ENCODE measurements at regions not wholly inside any gene's neighbourhood (a gene's known extent, or its start where the extent isn't known, plus 50 kb on each side); places are given as distances from the start of the nearest gene placed in this dataset.
"Not testable (repeated sequence)": the region's sequence is repeated elsewhere in the genome, so short reads cannot be mapped to it uniquely, and the experiment has no call there.

DNA sequence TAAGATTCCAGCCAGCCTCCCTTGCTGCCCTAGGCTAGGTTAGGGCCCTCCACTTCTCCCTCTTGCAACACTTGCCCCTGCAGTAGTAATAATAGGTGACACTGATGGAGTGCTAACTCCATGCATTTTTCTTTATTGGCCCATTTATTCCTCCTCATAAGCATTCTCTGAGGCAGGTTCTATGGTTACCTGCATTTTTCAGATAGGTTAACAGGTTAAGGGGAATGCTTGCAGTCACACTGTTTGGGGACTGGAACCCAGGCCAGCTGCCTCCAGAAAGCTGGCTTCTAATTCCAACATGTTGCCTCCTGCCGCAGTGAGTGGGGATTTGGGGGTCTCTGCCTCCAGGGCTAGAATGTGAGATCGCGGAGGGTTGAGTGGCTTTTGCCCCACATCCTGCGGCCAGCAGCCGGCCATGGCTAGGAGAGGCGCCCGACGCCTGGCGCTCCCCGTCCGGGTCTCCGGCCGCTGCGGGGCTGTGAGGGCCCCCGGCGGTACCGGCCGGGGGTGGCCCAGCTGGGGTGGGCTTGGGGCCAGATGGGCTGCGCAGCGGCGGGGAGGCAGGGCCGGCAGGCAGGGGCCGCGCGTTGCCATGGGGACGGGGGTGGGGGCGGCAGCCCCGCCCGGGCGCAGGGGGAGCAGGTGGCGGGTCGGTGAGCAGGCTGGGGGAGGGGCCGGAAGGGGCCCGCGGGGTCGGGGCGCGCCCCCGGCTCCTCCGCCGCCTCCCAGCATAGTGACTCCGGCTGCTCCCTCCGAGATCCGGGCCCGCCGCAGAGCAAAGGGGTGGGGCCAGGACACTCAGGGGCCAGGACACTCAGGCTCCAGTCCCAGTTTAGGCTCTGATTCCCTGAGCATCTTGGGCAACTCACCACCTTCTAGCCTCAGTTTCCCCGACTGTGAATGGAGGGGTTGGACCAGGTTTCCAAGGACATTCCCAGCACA is 68.4 kb upstream of the SSBP3 start:
- DNase-seq = peak in 2 of 3 experiments; percentile 71 to 80

GRCh38 chr1:54471588-54471987 is 65.4 kb upstream of the SSBP3 start:
- no peak for DNase-seq

DNA sequence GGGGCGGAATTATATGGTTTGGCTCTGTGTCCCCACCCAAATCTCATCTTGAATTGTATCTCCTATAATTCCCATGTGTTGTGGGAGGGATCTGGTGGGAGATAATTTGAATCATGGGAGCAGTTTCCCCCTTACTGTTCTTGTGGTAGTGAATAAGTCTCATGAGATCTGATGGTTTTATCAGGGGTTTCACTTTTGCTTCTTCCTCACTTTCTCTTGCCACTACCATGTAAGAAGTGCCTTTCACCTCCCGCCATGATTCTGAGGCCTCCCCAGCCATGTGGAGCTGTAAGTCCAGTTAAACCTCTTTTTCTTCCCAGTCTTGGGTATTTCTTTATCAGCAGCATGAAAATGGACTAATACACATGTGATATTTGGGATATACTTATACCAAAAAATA is 63.2 kb upstream of the SSBP3 start:
- not testable (repeated sequence) for DNase-seq

DNA sequence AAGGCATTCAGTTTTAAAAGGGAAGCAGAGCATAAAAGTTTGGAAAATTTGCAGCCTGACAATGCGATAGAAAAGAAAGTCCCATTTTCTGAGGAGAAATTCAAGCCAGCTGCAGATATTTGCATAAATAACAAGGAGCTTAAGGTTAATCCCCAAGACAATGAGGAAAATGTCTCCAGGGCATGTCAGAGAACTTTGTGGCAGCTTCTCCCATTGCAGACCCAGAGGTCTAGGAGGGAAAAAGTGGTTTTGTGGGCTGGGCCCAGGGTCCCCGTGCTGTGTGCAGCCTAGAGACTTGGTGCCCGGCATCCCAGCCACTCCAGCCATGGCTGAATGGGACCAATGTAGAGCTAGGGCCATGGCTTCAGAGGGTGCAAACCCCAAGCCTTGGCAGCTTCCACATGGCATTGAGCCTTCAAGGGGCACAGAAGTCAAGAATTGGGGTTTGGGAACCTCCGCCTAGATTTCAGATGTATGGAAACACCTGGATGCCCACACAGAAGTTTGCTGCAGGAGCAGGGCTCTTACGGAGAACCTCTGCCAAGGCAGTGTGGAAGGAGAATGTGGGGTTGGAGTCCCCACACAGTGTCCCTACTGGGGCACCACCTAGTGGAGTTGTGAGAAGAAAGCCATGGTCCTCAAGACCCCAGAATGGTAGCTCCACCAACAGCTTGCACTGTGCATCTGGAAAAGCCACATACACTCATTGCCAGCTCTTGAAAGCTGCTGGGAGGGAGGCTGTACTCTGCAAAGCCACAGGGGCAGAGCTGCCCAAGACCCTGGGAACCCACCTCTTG is 62.3 kb upstream of the SSBP3 start:
- DNase-seq = not testable (repeated sequence)

GRCh38 chr1:54465351-54465811 is 59.2 kb upstream of the SSBP3 start:
- no peak for DNase-seq

GRCh38 chr1:54464477-54465146 is 58.4 kb upstream of the SSBP3 start:
- DNase-seq = peak in 1 of 3 experiments; percentile 32

- DNase-seq = no peak
Measured at GRCh38 chr1:54464031-54464476, 57.9 kb upstream of the SSBP3 start.

DNA sequence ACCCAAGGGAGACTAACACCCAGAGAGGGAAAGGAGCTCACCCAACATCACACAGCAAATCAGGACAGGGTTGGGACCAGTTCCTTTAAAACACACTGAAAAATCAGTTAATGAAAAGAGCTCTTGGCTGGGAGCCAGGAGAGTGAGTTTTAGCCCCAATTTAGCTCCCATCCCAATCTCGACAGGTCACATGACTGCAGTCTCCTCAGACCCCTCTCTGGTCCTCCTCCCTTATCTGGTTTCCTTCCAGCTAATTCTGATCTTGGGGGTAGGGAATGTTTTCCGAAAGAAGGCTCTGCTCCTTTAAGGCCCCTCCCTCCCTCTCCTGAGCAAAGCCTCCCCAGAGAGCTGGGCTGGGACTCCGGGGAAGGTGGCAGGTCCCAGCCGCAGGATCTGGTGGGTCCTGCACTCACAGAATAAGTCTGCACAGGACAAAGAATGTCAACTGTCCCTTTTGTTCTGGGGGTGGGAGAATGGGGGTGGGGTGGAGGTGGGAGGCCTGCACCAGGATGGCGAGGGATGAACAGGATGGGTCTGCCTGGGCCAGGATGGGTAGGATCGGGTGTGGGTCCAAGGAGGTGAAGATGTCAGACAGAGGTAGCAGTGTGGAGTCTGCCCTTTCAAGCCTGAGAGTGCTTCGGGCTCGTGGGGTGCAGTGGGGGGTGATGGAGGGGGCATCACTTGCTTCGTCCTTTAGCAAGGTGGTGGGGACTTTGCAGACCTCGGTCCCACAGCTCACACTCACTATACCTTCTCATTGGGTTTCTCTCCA is 57.3 kb upstream of the SSBP3 start:
- DNase-seq = no peak

GRCh38 chr1:54462597-54463258 is 56.5 kb upstream of the SSBP3 start:
- DNase-seq = no peak

- DNase-seq = no peak
Measured at GRCh38 chr1:54461731-54462596, 55.8 kb upstream of the SSBP3 start.

GRCh38 chr1:54460861-54461387 is 54.7 kb upstream of the SSBP3 start:
- DNase-seq = no peak

- no peak for DNase-seq
Measured at GRCh38 chr1:54460351-54460750, 54.2 kb upstream of the SSBP3 start.

DNA sequence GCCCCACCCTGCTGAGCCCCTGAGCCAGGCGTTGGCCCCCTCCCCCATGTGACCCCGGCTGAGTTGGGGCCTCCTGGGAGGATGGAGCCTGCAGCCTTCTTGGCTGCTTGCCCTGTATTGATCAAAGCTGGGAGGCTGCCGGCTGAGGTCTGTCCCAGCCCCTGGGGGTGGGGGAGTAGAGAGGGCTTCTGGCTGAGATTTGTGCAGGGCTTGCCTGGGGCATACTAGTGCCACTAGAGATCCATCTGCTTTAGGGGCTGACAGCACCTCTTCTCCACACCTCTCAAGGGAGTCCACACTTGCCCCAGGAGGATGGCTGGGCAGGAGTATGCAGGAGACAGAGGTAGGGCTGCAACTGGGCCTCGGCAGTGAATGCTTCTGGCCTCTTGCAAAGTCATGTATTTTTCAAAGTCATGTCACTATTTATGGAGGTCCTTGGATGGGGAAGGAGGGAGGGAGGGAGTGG is 53.6 kb upstream of the SSBP3 start:
- DNase-seq = peak in 2 of 3 experiments; percentile 49 to 77

GRCh38 chr1:54459140-54459539 is 52.9 kb upstream of the SSBP3 start:
- peak in 1 of 3 experiments; percentile 35 for DNase-seq

DNA sequence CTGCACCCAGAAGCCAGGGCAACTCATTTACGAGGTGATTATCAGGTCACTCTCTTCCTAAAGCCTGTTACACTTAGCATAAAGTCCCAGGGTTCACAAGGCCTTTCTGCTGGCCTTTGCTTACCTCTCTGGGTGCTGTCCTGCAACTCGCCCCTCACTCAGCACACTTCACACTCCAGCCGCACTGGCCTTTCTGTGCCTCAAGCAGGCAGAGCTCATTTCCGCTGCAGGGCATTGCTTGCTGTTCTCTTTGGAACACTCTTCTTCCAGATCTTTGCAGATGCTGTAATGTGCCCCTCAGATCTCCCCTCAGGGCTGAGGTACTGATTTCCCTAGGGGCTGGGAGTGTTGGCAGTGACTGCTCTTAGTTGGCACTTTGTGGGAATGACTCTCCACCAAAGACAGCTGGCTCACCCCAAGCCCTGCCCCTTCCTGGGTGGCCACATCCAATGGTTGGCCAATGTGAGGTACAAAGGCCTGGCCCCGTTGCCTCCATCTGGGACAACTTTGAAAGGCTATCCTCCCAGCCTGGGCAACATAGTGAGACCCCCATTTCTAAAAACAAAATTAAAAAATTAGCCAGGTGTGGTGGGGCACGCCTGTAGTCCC is 50.8 kb upstream of the SSBP3 start:
- no peak for DNase-seq

- no peak for DNase-seq
Measured at GRCh38 chr1:54456361-54456760, 50.2 kb upstream of the SSBP3 start.

All from NCI-H1417 (cell line).